ENCODE measurements at regions not wholly inside any gene's neighbourhood (a gene's known extent, or its start where the extent isn't known, plus 50 kb on each side); places are given as distances from the start of the nearest gene placed in this dataset.

GRCh38 chr2:187274146-187274545, 173.9 kb downstream of the CALCRL start:
- Mint-ChIP-seq H3K27ac (no peak overlapping the region), H3K4me1 (no peaks in the 10 kb centered on the region), H3K4me3 (no peak overlapping the region), H3K36me3 (no peaks in the 10 kb centered on the region), H3K9me3 (peaks cover 13% of the 10 kb centered on the region)
- no peak for DNase-seq (ENCODE audit: low spot score in 2 of 2)
- no peak for ATAC-seq

DNA sequence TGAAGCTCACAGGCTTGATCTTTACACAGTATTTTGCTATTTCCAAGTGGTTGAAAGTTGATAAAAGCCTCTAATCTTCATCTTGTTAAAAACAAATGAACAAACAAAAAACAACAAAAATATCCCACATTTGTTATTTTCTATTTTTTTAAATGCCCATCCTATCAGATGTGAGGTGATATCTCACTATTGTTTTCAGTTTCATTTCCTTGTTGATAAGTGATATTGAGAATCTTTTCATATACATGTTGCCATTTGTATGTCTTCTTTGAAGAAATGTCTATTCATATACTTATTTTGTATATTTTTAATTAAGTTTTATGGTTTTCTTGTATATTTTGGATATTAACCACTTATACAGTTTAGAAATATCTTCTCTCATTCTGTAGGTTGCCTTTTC, 175.8 kb downstream of the CALCRL start:
- Mint-ChIP-seq H3K4me1 (no peaks in the 10 kb centered on the region), H3K4me3 (no peak overlapping the region), H3K27ac (no peak overlapping the region), H3K36me3 (no peaks in the 10 kb centered on the region), H3K9me3 (peaks cover 17% of the 10 kb centered on the region)
- ATAC-seq (no peak), DNase-seq (ENCODE audit: low spot score in 2 of 2) (no peak)

DNA sequence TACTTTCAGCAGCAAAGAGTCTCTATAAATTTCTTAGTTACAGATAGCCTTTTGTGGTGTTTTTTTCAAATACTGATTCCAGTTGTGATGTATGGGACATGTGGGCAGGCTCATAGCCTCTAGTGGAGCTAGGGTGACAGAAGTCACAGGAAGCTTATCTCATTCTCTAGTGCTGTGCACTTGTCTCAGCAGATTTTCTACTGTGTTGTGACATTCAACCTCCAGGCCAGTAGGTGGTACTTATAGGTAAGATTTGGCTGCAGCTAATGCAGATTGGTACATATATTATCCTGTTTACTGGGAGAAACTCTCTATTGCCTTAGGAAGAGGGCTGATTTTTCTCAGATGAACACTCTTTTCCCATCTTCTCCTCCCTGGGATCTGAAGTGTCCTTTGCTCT, 176.2 kb downstream of the CALCRL start:
- Mint-ChIP-seq H3K4me1 (no peaks in the 10 kb centered on the region), H3K36me3 (no peaks in the 10 kb centered on the region), H3K27ac (no peak overlapping the region), H3K4me3 (no peak overlapping the region), H3K9me3 (peaks cover 18% of the 10 kb centered on the region)
- no peak for ATAC-seq
- DNase-seq (ENCODE audit: low spot score in 2 of 2) = no peak

DNA sequence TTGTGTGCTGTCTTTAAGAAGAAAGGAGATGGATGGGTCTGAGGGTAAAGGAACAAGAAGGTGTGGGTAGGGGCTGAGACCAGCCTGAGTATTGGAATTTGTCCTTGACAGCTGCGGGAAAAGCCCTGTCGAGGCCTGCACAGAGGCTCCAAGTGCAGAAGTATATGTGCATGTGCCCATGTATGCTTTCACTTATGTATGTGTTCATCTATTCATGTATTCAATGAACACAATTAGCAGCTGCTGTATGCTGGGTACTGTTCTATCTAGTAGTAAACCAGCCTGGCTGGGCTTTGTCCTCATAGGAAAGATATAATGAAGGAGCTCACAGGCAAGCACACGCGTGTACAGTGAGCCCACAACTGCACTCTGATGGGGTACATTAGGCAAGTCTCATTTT, 181.4 kb downstream of the CALCRL start:
- peaks cover 14% of the 10 kb centered on the region for H3K9me3 Mint-ChIP-seq
- no peak overlapping the region for H3K27ac Mint-ChIP-seq
- H3K36me3 Mint-ChIP-seq = no peaks in the 10 kb centered on the region
- no peak overlapping the region for H3K4me3 Mint-ChIP-seq
- H3K4me1 Mint-ChIP-seq = no peaks in the 10 kb centered on the region
- DNase-seq (ENCODE audit: low spot score in 2 of 2) = no peak
- ATAC-seq = no peak

GRCh38 chr2:187266147-187266546, 181.9 kb downstream of the CALCRL start:
- Mint-ChIP-seq H3K27ac (no peak overlapping the region), H3K4me1 (no peaks in the 10 kb centered on the region), H3K36me3 (no peaks in the 10 kb centered on the region), H3K4me3 (no peak overlapping the region), H3K9me3 (peaks cover 14% of the 10 kb centered on the region)
- ATAC-seq = no peak
- DNase-seq (ENCODE audit: low spot score in 2 of 2) = no peak

- no peak overlapping the region for H3K27ac Mint-ChIP-seq
Observed at GRCh38 chr2:187264612-187265011, 183.4 kb downstream of the CALCRL start.

GRCh38 chr2:187263675-187264560, 184.1 kb downstream of the CALCRL start:
- Mint-ChIP-seq H3K4me3 (no peak overlapping the region), H3K4me1 (no peaks in the 10 kb centered on the region), H3K9me3 (peaks cover 14% of the 10 kb centered on the region), H3K36me3 (no peaks in the 10 kb centered on the region), H3K27ac (no peak overlapping the region)
- DNase-seq (ENCODE audit: low spot score in 2 of 2) = no peak
- ATAC-seq = no peak

More at GRCh38 chr2:187264612-187265011, 183.4 kb downstream of the CALCRL start:
- Mint-ChIP-seq H3K9me3 (peaks cover 14% of the 10 kb centered on the region), H3K4me3 (no peak overlapping the region), H3K4me1 (no peaks in the 10 kb centered on the region), H3K36me3 (no peaks in the 10 kb centered on the region)
- ATAC-seq (no peak), DNase-seq (ENCODE audit: low spot score in 2 of 2) (no peak)

DNA sequence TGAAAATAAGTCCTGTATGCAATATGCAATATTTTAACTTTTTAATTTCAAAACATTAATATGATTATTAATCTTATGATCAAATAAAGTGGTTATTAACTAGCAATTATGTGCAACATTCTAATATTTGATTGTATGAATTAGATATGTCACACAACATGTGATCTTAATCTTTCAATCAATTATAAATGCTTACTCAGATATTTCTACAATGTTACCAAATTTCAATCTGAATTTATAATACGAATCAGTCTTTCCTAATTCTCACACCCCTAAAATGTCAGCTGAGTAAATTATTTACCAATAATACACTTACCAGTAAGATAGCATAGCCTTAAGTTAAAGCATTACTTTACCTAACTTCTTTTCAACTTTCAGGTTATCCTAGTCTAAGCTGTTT, 186.3 kb downstream of the CALCRL start:
- DNase-seq (ENCODE audit: low spot score in 2 of 2) (no peak), ATAC-seq (no peak)
- H3K4me1 Mint-ChIP-seq = no peaks in the 10 kb centered on the region
- no peak overlapping the region for H3K4me3 Mint-ChIP-seq
- no peak overlapping the region for H3K27ac Mint-ChIP-seq
- H3K36me3 Mint-ChIP-seq = no peaks in the 10 kb centered on the region
- H3K9me3 Mint-ChIP-seq = peaks cover 13% of the 10 kb centered on the region

- ATAC-seq (no peak), DNase-seq (ENCODE audit: low spot score in 2 of 2) (no peak)
- no peak overlapping the region for H3K27ac Mint-ChIP-seq
- no peak overlapping the region for H3K4me3 Mint-ChIP-seq
- H3K9me3 Mint-ChIP-seq = peaks cover 9% of the 10 kb centered on the region
- no peaks in the 10 kb centered on the region for H3K4me1 Mint-ChIP-seq
- no peaks in the 10 kb centered on the region for H3K36me3 Mint-ChIP-seq
Observed at GRCh38 chr2:187252063-187252462, 196.0 kb downstream of the CALCRL start.

- no peak for DNase-seq (ENCODE audit: low spot score in 2 of 2)
- H3K4me3 Mint-ChIP-seq = no peak overlapping the region
- ATAC-seq = no peak
- no peaks in the 10 kb centered on the region for H3K36me3 Mint-ChIP-seq
- H3K4me1 Mint-ChIP-seq = no peaks in the 10 kb centered on the region
- H3K27ac Mint-ChIP-seq = no peak overlapping the region
- peaks cover 5% of the 10 kb centered on the region for H3K9me3 Mint-ChIP-seq
Observed at GRCh38 chr2:187250137-187250536, 197.9 kb downstream of the CALCRL start.

DNA sequence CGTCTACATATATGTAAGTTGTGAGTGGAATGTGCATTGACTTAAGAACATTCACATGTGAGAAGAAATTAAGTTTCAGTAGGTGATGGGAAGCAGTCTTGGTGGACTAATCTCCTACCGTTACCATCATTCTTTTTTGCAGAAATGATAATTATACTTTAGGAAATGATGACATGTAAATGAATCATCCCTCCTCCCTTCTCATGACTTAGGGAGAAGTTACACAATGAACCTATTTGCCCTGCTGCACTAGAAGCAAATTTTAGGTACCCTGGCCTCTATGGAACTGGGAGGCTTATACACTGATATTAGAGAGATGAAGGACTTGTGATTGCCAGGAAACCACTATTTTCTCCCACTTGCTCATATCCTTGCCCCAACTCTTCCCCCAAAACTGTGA, 214.2 kb downstream of the CALCRL start:
- H3K27ac Mint-ChIP-seq = no peak overlapping the region
- DNase-seq (ENCODE audit: low spot score in 2 of 2) (no peak), ATAC-seq (no peak)
- H3K4me3 Mint-ChIP-seq = no peak overlapping the region
- H3K4me1 Mint-ChIP-seq = no peaks in the 10 kb centered on the region
- peaks cover 14% of the 10 kb centered on the region for H3K9me3 Mint-ChIP-seq
- no peaks in the 10 kb centered on the region for H3K36me3 Mint-ChIP-seq

- ATAC-seq = no peak
- H3K4me1 Mint-ChIP-seq = no peaks in the 10 kb centered on the region
- H3K27ac Mint-ChIP-seq = no peak overlapping the region
- peaks cover 14% of the 10 kb centered on the region for H3K9me3 Mint-ChIP-seq
- H3K4me3 Mint-ChIP-seq = no peak overlapping the region
- DNase-seq (ENCODE audit: low spot score in 2 of 2) = no peak
- H3K36me3 Mint-ChIP-seq = no peaks in the 10 kb centered on the region
Observed at GRCh38 chr2:187232749-187233148, 215.3 kb downstream of the CALCRL start.

DNA sequence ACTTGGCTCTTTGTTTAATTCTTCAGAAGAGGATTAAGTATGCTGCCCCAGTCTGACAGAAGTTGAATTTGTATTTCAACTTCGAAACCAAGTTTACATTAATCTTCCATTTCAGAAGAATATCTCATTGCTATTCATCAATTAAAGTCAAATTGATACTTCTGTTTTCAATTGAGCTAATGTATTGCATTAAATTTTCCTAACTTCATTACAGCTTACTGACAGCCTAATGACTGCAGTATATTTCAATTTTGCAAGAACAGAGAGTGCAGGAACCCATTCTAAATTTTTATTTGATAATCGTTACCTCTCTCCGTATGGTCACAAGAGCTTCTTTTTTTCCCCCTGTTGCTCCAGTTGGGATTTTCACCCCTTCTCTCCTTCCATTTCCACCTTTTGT, 218.0 kb downstream of the CALCRL start:
- Mint-ChIP-seq H3K9me3 (peaks cover 14% of the 10 kb centered on the region), H3K36me3 (no peaks in the 10 kb centered on the region), H3K4me1 (no peaks in the 10 kb centered on the region), H3K4me3 (no peak overlapping the region), H3K27ac (no peak overlapping the region)
- ATAC-seq (no peak), DNase-seq (ENCODE audit: low spot score in 2 of 2) (no peak)

DNA sequence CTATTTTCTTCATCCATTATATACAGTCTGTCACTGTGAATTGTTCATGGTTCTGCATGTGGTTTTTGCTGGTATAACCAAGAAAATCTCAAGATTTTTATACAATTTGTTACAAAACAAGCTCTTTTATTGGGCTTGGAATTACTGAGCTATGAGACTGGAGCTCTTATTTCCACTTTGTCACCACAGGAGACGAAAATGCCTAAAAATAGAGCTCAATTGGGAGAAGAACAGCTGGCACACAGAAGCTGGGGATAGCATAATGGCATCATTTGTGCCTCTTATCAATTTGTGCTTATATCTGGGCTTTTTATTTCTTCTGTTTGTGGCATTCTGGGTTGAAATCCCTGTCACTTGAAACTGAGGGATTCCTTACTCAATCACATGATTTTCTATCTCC, 219.1 kb downstream of the CALCRL start:
- DNase-seq (ENCODE audit: low spot score in 2 of 2) (no peak), ATAC-seq (no peak)
- no peak overlapping the region for H3K27ac Mint-ChIP-seq

GRCh38 chr2:187224989-187225388, 223.1 kb downstream of the CALCRL start:
- ATAC-seq = no peak
- H3K9me3 Mint-ChIP-seq = peaks cover 19% of the 10 kb centered on the region
- no peaks in the 10 kb centered on the region for H3K4me1 Mint-ChIP-seq
- no peak for DNase-seq (ENCODE audit: low spot score in 2 of 2)
- H3K36me3 Mint-ChIP-seq = peaks cover 5% of the 10 kb centered on the region
- no peak overlapping the region for H3K27ac Mint-ChIP-seq
- no peak overlapping the region for H3K4me3 Mint-ChIP-seq

More for the DNA sequence above, 219.1 kb downstream of the CALCRL start:
- H3K9me3 Mint-ChIP-seq = peaks cover 19% of the 10 kb centered on the region
- H3K4me1 Mint-ChIP-seq = no peaks in the 10 kb centered on the region
- H3K4me3 Mint-ChIP-seq = no peak overlapping the region
- H3K36me3 Mint-ChIP-seq = no peaks in the 10 kb centered on the region

GRCh38 chr2:187220071-187220470, 228.0 kb downstream of the CALCRL start:
- DNase-seq (ENCODE audit: low spot score in 2 of 2) = no peak
- Mint-ChIP-seq H3K4me1 (no peaks in the 10 kb centered on the region), H3K4me3 (no peak overlapping the region), H3K27ac (no peak overlapping the region), H3K36me3 (peaks cover 5% of the 10 kb centered on the region), H3K9me3 (peaks cover 18% of the 10 kb centered on the region)
- ATAC-seq = no peak
